OCI-LY1 (cell line): ENCODE measurements at regions not wholly inside any gene's neighbourhood (a gene's known extent, or its start where the extent isn't known, plus 50 kb on each side); places are given as distances from the start of the nearest gene placed in this dataset.
"Not testable (repeated sequence)": the region's sequence is repeated elsewhere in the genome, so short reads cannot be mapped to it uniquely, and the experiment has no call there.

ENCODE experiments used
- H2AFZ ChIP-seq: fragments of 200-600 bp; sonication (generic), shearing (Covaris generic); 2 replicates; pipeline ENCODE4 v1.6.0; 2014; ENCODE audit warnings: antibody characterized with exemption, mild to moderate bottlenecking, low read length
- H3F3A ChIP-seq: fragments of 200-600 bp; sonication (generic), shearing (Covaris generic); 2 replicates; pipeline ENCODE4 v1.6.0; 2014; ENCODE audit warnings: mild to moderate bottlenecking, antibody characterized with exemption, low read length, moderate library complexity; ENCODE audit not compliant: insufficient read depth
- H3K27ac ChIP-seq: fragments of 200-600 bp; sonication (generic); 2 replicates; pipeline ENCODE4 v1.5.1; 2014; ENCODE audit warnings: low read length, mixed run types, mild to moderate bottlenecking, low read depth; ENCODE audit not compliant: poor library complexity, severe bottlenecking
- H3K27me3 ChIP-seq: fragments of 200-600 bp; sonication (generic); 2 replicates; pipeline ENCODE4 v1.6.0; 2014; ENCODE audit warnings: antibody characterized with exemption, mild to moderate bottlenecking, low read length, moderate library complexity; ENCODE audit not compliant: insufficient read depth
- H3K36me3 ChIP-seq: fragments of 200-600 bp; sonication (generic); 2 replicates; pipeline ENCODE4 v1.6.1; 2014; ENCODE audit warnings: mild to moderate bottlenecking, antibody characterized with exemption, low read length, moderate library complexity, mixed read lengths; ENCODE audit not compliant: insufficient read depth
- H3K4me1 ChIP-seq: fragments of 200-600 bp; sonication (generic); 2 replicates; pipeline ENCODE4 v1.5.1; 2014; ENCODE audit warnings: mild to moderate bottlenecking, low read length, moderate library complexity; ENCODE audit not compliant: insufficient read depth, severe bottlenecking
- H3K4me2 ChIP-seq: fragments of 200-600 bp; sonication (generic), shearing (Covaris generic); 2 replicates; pipeline ENCODE4 v1.6.1; 2014; ENCODE audit warnings: low read length
- H3K4me3 ChIP-seq: fragments of 200-600 bp; sonication (generic); 2 replicates; pipeline ENCODE4 v1.5.1; 2014; ENCODE audit warnings: low read length, low read depth, mild to moderate bottlenecking, mixed read lengths; ENCODE audit not compliant: poor library complexity, severe bottlenecking
- H3K79me2 ChIP-seq: fragments of 200-600 bp; shearing (Covaris generic); 2 replicates; pipeline ENCODE4 v1.6.1; 2016; ENCODE audit warnings: mixed run types, low read length, mixed read lengths; ENCODE audit not compliant: insufficient read depth
- H3K9ac ChIP-seq: fragments of 200-600 bp; sonication (generic), shearing (Covaris generic); 2 replicates; pipeline ENCODE4 v1.6.1; 2014; ENCODE audit warnings: mild to moderate bottlenecking, low read length, mixed read lengths
- H3K9me2 ChIP-seq: fragments of 200-600 bp; sonication (generic), shearing (Covaris generic); 2 replicates; pipeline ENCODE4 v1.6.1; 2014; ENCODE audit warnings: low read depth, mild to moderate bottlenecking, low read length, mixed read lengths
- H3K9me3 ChIP-seq: fragments of 200-600 bp; shearing (Covaris generic); 2 replicates; pipeline ENCODE4 v1.6.1; 2014; ENCODE audit warnings: low read length, mixed read lengths
- H4K20me1 ChIP-seq: fragments of 200-600 bp; sonication (generic), shearing (Covaris generic); 2 replicates; pipeline ENCODE4 v1.6.0; 2016; ENCODE audit warnings: mild to moderate bottlenecking, low read length; ENCODE audit not compliant: insufficient read depth
- EZH2 ChIP-seq: fragments of 200-600 bp; sonication (generic), shearing (Covaris generic); IDR thresholded peaks from 2 replicates; pipeline ENCODE4 v1.8.0; 2017; ENCODE audit warnings: borderline replicate concordance, mixed run types, mild to moderate bottlenecking, antibody characterized with exemption, low read length, moderate library complexity, mixed read lengths
- TF ChIP-seq, protein P1 (sequence below): fragments of 200-600 bp; sonication (generic), shearing (Covaris generic); IDR thresholded peaks from 2 replicates; pipeline ENCODE4 v1.5.1; 2017; ENCODE audit warnings: mild to moderate bottlenecking, antibody characterized with exemption, low read length, moderate library complexity, mixed read lengths

DNA sequence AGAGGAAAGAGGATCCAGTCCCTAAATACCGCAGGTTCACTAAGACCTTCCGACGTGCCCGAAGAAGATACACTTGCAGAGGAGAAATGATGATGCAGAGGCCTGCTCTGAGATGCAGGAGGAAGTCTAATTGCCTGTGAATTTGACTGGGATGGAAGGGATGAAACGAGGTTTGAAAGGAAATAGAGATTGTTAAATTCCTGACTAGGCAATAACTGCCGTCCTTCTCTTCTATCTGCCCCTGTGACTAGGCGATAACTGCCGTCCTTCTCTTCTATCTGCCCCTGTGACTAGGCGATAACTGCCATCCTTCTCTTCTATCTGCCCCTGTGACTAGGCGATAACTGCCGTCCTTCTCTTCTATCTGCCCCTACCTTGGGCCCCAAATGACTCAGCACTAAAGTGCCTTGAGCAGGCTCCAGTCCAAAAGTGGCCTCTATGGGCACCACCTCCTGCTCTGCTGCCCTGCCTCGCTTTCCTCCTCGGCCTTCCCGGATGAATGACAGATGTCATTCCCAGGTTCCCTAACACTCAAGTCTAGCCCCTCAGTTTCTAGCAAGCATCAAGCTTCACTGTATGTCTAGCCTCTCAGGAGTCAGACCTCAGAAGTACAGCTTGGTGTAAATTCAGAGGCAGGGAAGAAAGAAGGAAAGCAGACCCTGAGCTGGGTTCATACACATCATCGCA lies 189.1 kb downstream of the FOXD4L6 start:
- H3K4me1 ChIP-seq, H3K4me3 ChIP-seq, H4K20me1 ChIP-seq, H3K9me3 ChIP-seq, H3F3A ChIP-seq, H3K36me3 ChIP-seq, H3K9me2 ChIP-seq, H3K79me2 ChIP-seq, H3K27me3 ChIP-seq, H3K9ac ChIP-seq, H3K27ac ChIP-seq, H3K4me2 ChIP-seq, H2AFZ ChIP-seq: not testable (repeated sequence)

DNA sequence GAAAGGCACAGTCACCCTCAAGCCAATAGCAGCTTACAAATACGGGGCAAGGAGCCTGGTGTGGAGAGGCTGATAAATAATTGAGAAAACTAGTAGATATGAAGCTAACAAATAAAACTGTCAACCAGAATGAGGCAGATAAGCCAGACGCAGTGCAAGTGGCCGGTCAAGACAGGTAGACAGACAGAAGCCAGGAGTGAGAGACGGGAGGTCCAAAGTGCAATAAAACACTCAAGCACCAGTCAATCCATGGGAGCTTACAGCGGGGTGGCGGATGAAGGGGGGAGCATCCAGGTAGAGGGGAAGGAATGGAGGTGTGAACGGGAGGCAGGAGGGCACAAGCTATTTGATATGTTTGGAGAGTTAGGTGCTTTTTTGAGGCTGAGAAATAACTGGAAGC lies 193.1 kb downstream of the FOXD4L6 start:
- Histone ChIP-seq H3K9ac (no peak overlapping the region), H2AFZ (no peak overlapping the region), H3F3A (no peaks in the 10 kb centered on the region), H3K4me1 (no peaks in the 10 kb centered on the region), H4K20me1 (no peaks in the 10 kb centered on the region), H3K27me3 (no peaks in the 10 kb centered on the region), H3K4me2 (no peak overlapping the region), H3K4me3 (no peak overlapping the region), H3K79me2 (no peaks in the 10 kb centered on the region), H3K36me3 (no peaks in the 10 kb centered on the region), H3K9me3 (no peaks in the 10 kb centered on the region), H3K9me2 (no peaks in the 10 kb centered on the region), H3K27ac (no peak overlapping the region)
- TF ChIP-seq, protein P1, sequence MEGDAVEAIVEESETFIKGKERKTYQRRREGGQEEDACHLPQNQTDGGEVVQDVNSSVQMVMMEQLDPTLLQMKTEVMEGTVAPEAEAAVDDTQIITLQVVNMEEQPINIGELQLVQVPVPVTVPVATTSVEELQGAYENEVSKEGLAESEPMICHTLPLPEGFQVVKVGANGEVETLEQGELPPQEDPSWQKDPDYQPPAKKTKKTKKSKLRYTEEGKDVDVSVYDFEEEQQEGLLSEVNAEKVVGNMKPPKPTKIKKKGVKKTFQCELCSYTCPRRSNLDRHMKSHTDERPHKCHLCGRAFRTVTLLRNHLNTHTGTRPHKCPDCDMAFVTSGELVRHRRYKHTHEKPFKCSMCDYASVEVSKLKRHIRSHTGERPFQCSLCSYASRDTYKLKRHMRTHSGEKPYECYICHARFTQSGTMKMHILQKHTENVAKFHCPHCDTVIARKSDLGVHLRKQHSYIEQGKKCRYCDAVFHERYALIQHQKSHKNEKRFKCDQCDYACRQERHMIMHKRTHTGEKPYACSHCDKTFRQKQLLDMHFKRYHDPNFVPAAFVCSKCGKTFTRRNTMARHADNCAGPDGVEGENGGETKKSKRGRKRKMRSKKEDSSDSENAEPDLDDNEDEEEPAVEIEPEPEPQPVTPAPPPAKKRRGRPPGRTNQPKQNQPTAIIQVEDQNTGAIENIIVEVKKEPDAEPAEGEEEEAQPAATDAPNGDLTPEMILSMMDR: no peak
- TF ChIP-seq EZH2: no peak

DNA sequence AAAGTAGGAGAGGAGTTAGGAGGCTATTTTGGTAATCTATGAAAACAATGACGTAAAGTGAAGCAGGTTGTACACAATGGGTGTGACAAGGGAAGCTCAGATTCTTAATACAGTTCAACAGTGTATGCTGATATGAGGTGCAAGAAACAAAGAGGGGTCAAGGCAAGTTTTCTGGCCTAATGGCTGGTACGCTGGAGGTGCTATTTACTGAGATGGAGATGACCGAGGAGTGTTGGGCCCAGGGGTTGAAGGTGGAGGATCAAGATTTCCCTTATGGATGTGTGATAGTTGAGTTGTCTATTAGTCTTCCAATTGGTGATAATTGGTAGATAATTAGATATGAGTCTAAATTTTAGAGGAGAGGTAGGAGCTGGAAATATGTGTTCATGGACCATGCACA lies 194.0 kb downstream of the FOXD4L6 start:
- not testable (repeated sequence) for H3K9ac ChIP-seq, H3K4me1 ChIP-seq, H3K27me3 ChIP-seq, H3K9me3 ChIP-seq, H3K36me3 ChIP-seq, H4K20me1 ChIP-seq, H3K4me3 ChIP-seq, H3K79me2 ChIP-seq, H3K4me2 ChIP-seq, H3K9me2 ChIP-seq, H3K27ac ChIP-seq, H3F3A ChIP-seq, H2AFZ ChIP-seq

DNA sequence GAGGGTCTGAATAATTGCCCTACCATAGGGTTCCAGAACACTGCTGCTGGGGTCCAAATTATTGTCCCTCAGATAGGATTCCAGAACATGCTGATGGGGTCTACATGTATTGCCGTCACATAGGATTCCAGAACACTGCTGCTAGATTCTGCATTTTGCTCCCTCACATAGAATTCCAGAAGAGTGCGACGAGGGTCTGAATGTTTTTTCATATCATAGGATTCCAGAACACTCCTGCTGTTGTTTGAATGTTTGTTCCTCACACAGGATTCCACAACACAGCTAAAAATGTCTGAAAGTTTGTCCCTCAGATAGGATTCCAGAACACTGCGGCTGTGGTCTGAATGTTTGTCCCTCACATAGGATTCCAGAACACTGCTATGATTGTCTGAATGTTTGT lies 198.1 kb downstream of the FOXD4L6 start:
- not testable (repeated sequence) for H4K20me1 ChIP-seq, H3K9ac ChIP-seq, H3K36me3 ChIP-seq, H3K9me2 ChIP-seq, H3K4me3 ChIP-seq, H3K79me2 ChIP-seq, H3K27me3 ChIP-seq, H2AFZ ChIP-seq, H3F3A ChIP-seq, H3K4me2 ChIP-seq, H3K4me1 ChIP-seq, H3K9me3 ChIP-seq, H3K27ac ChIP-seq

DNA sequence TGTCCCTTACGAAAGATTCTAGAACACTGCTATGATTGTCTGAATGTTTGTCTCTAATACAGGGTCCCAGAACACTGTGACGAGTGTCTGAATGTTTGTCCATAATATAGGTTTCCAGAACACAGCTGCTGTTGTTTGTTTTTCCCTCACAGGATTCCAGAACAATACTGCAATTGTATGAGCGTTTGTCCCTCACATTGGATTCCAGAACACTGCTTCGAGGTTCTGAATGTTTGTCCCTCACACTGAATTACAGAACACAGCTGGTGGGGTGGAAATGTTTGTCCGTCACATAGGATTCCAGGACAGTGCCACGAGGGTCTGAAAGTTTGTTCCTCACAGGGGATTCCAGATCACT lies 199.0 kb downstream of the FOXD4L6 start:
- H3K9me2 ChIP-seq, H3K4me1 ChIP-seq, H3K9me3 ChIP-seq, H4K20me1 ChIP-seq, H3K27me3 ChIP-seq, H3F3A ChIP-seq, H3K4me3 ChIP-seq, H3K9ac ChIP-seq, H3K4me2 ChIP-seq, H3K27ac ChIP-seq, H3K36me3 ChIP-seq, H3K79me2 ChIP-seq, H2AFZ ChIP-seq: not testable (repeated sequence)
